UCSD-AML1 (cell line): ENCODE measurements at regions not wholly inside any gene's neighbourhood (a gene's known extent, or its start where the extent isn't known, plus 50 kb on each side); places are given as distances from the start of the nearest gene placed in this dataset.
"Not testable (repeated sequence)": the region's sequence is repeated elsewhere in the genome, so short reads cannot be mapped to it uniquely, and the experiment has no call there.

Experiments
- DNase-seq: peaks from one replicate; lab custom pipeline; 2025; ENCODE audit not compliant: unreplicated experiment; lab: John Stamatoyannopoulos, UW

- DNase-seq = no peak
Observed at GRCh38 chr13:65609350-65609749, 1620.8 kb downstream of the PCDH9 start.

GRCh38 chr13:65606622-65607021 is 1623.5 kb downstream of the PCDH9 start:
- no peak for DNase-seq

- no peak for DNase-seq
Observed at GRCh38 chr13:65605396-65605795, 1624.7 kb downstream of the PCDH9 start.

- DNase-seq = no peak
Observed at GRCh38 chr13:65603160-65603559, 1627.0 kb downstream of the PCDH9 start.

- DNase-seq = no peak
Observed at GRCh38 chr13:65601855-65602254, 1628.3 kb downstream of the PCDH9 start.

GRCh38 chr13:65600702-65601101 is 1629.4 kb downstream of the PCDH9 start:
- DNase-seq = no peak

- DNase-seq = no peak
Observed at GRCh38 chr13:65597839-65598818, 1632.0 kb downstream of the PCDH9 start.

- no peak for DNase-seq
Observed at GRCh38 chr13:65595916-65596315, 1634.2 kb downstream of the PCDH9 start.

- no peak for DNase-seq
Observed at GRCh38 chr13:65594298-65594781, 1635.8 kb downstream of the PCDH9 start.

- DNase-seq = no peak
Observed at GRCh38 chr13:65593298-65593874, 1636.8 kb downstream of the PCDH9 start.

- no peak for DNase-seq
Observed at GRCh38 chr13:65592731-65593130, 1637.4 kb downstream of the PCDH9 start.

- no peak for DNase-seq
Observed at GRCh38 chr13:65585346-65585745, 1644.8 kb downstream of the PCDH9 start.

- DNase-seq = no peak
Observed at GRCh38 chr13:65584126-65584525, 1646.0 kb downstream of the PCDH9 start.

- DNase-seq = no peak
Observed at GRCh38 chr13:65582160-65582559, 1648.0 kb downstream of the PCDH9 start.

- DNase-seq = not testable (repeated sequence)
Observed at GRCh38 chr13:65564561-65564960, 1665.6 kb downstream of the PCDH9 start.

- DNase-seq = no peak
Observed at GRCh38 chr13:65562305-65562704, 1667.8 kb downstream of the PCDH9 start.

GRCh38 chr13:65560936-65561335 is 1669.2 kb downstream of the PCDH9 start:
- no peak for DNase-seq

- DNase-seq = no peak
Observed at GRCh38 chr13:65555962-65556361, 1674.2 kb downstream of the PCDH9 start.

GRCh38 chr13:65553096-65553727 is 1676.9 kb downstream of the PCDH9 start:
- no peak for DNase-seq

GRCh38 chr13:65551208-65551607 is 1678.9 kb downstream of the PCDH9 start:
- DNase-seq = no peak

GRCh38 chr13:65540175-65540574 is 1690.0 kb downstream of the PCDH9 start:
- DNase-seq = no peak

GRCh38 chr13:65535370-65535769 is 1694.8 kb downstream of the PCDH9 start:
- no peak for DNase-seq
